GM19395 (cell line): ENCODE measurements at regions not wholly inside any gene's neighbourhood (a gene's known extent, or its start where the extent isn't known, plus 50 kb on each side); places are given as distances from the start of the nearest gene placed in this dataset.
A peak's percentile ranks its signal among the peaks of the same experiment; 100 is the strongest.

Experiments
- ATAC-seq: cut with Tn5 transposase; IDR thresholded peaks from one replicate; pipeline ENCODE4 v1.9.1; 2021; ENCODE audit warnings: mild to moderate bottlenecking, moderate library complexity; ENCODE audit not compliant: unreplicated experiment

GRCh38 chr4:11483046-11483445 is 54.4 kb upstream of the HS3ST1 start:
- ATAC-seq, result no peak

- peak; percentile 94 for ATAC-seq
Measured at GRCh38 chr4:11480683-11481082, 52.0 kb upstream of the HS3ST1 start.
